Activated naive CD8-positive, alpha-beta T cell treated with anti-CD3 and anti-CD28 coated beads, Interleukin-2, amount 10 ng/mL, durations not matched to agents 7 days and 5 days (primary cell): ENCODE measurements at regions not wholly inside any gene's neighbourhood (a gene's known extent, or its start where the extent isn't known, plus 50 kb on each side); places are given as distances from the start of the nearest gene placed in this dataset.
"Not testable (repeated sequence)": the region's sequence is repeated elsewhere in the genome, so short reads cannot be mapped to it uniquely, and the experiment has no call there.

Experiments used
- ATAC-seq: fragments of 150-1000 bp; cut with Tn5 transposase; one replicate; pipeline ENCODE4 v1.10.0; 2021; ENCODE audit warnings: low read depth, moderate library complexity
- POLR2A ChIA-PET: fragments of 350-600 bp; sonication (Branson Sonifier 250); formaldehyde crosslinking; loops from one replicate; lab custom pipeline; 2021; ENCODE audit warnings: antibody characterized with exemption; lab: Charles Lee
- DNase-seq: peaks from one replicate; pipeline ENCODE4 v3.0.0; 2021
- H3K27ac Mint-ChIP-seq: one replicate; pipeline ENCODE4 v1.8.0; 2022; ENCODE audit warnings: mild to moderate bottlenecking, mixed read lengths
- H3K27me3 Mint-ChIP-seq: one replicate; pipeline ENCODE4 v1.8.0; 2022; ENCODE audit warnings: mild to moderate bottlenecking, moderate library complexity, mixed read lengths
- H3K36me3 Mint-ChIP-seq: one replicate; pipeline ENCODE4 v1.8.0; 2021; ENCODE audit warnings: mild to moderate bottlenecking, mixed read lengths
- H3K4me1 Mint-ChIP-seq: one replicate; pipeline ENCODE4 v1.8.0; 2021; ENCODE audit warnings: mixed read lengths
- H3K4me3 Mint-ChIP-seq: one replicate; pipeline ENCODE4 v1.8.0; 2022; ENCODE audit warnings: mild to moderate bottlenecking, moderate library complexity, mixed read lengths
- H3K9me3 Mint-ChIP-seq: one replicate; pipeline ENCODE4 v1.8.0; 2021; ENCODE audit warnings: mixed read lengths

- Mint-ChIP-seq H3K36me3 (no peaks in the 10 kb centered on the region), H3K4me1 (no peaks in the 10 kb centered on the region), H3K27ac (no peak overlapping the region), H3K9me3 (peaks cover 3% of the 10 kb centered on the region), H3K27me3 (no peaks in the 10 kb centered on the region), H3K4me3 (no peak overlapping the region)
- POLR2A ChIA-PET, result no interaction called here
- DNase-seq (no peak), ATAC-seq (no peak)
Measured at GRCh38 chr2:183935005-183935404, 663.3 kb upstream of the ZNF804A start.

GRCh38 chr2:183937220-183937619, 661.1 kb upstream of the ZNF804A start:
- DNase-seq (no peak), ATAC-seq (no peak)
- Mint-ChIP-seq H3K4me1 (no peaks in the 10 kb centered on the region), H3K27ac (no peak overlapping the region), H3K9me3 (peaks cover 3% of the 10 kb centered on the region), H3K36me3 (no peaks in the 10 kb centered on the region), H3K4me3 (no peak overlapping the region), H3K27me3 (no peaks in the 10 kb centered on the region)
- POLR2A ChIA-PET, result no interaction called here

GRCh38 chr2:183946193-183946592, 652.1 kb upstream of the ZNF804A start:
- POLR2A ChIA-PET, result no interaction called here
- ATAC-seq, result no peak
- no peak overlapping the region for H3K4me3 Mint-ChIP-seq
- H3K9me3 Mint-ChIP-seq, result peaks cover 2% of the 10 kb centered on the region
- H3K36me3 Mint-ChIP-seq, result no peaks in the 10 kb centered on the region
- H3K27ac Mint-ChIP-seq, result no peak overlapping the region
- H3K27me3 Mint-ChIP-seq, result no peaks in the 10 kb centered on the region
- H3K4me1 Mint-ChIP-seq, result no peaks in the 10 kb centered on the region
- no peak for DNase-seq

- ATAC-seq (no peak), DNase-seq (no peak)
- Mint-ChIP-seq H3K27ac (no peak overlapping the region), H3K4me1 (no peaks in the 10 kb centered on the region), H3K9me3 (no peaks in the 10 kb centered on the region), H3K36me3 (no peaks in the 10 kb centered on the region), H3K4me3 (no peak overlapping the region), H3K27me3 (no peaks in the 10 kb centered on the region)
- POLR2A ChIA-PET, result no interaction called here
Measured at GRCh38 chr2:183948861-183949260, 649.5 kb upstream of the ZNF804A start.

GRCh38 chr2:183950673-183951072, 647.7 kb upstream of the ZNF804A start:
- H3K36me3 Mint-ChIP-seq, result no peaks in the 10 kb centered on the region
- no peaks in the 10 kb centered on the region for H3K9me3 Mint-ChIP-seq

GRCh38 chr2:183951630-183952029, 646.7 kb upstream of the ZNF804A start:
- Mint-ChIP-seq H3K36me3 (no peaks in the 10 kb centered on the region), H3K27me3 (no peaks in the 10 kb centered on the region), H3K27ac (no peak overlapping the region), H3K4me3 (no peak overlapping the region), H3K9me3 (no peaks in the 10 kb centered on the region), H3K4me1 (no peaks in the 10 kb centered on the region)
- DNase-seq, result no peak
- POLR2A ChIA-PET, result no interaction called here
- no peak for ATAC-seq

More at GRCh38 chr2:183950673-183951072, 647.7 kb upstream of the ZNF804A start:
- ATAC-seq (no peak), DNase-seq (no peak)
- Mint-ChIP-seq H3K27me3 (no peaks in the 10 kb centered on the region), H3K4me1 (no peaks in the 10 kb centered on the region), H3K27ac (no peak overlapping the region), H3K4me3 (no peak overlapping the region)
- POLR2A ChIA-PET, result no interaction called here

GRCh38 chr2:183952741-183953140, 645.6 kb upstream of the ZNF804A start:
- no peak for ATAC-seq
- no peaks in the 10 kb centered on the region for H3K27me3 Mint-ChIP-seq

GRCh38 chr2:183963609-183964008, 634.7 kb upstream of the ZNF804A start:
- Mint-ChIP-seq H3K27ac (no peak overlapping the region), H3K9me3 (no peaks in the 10 kb centered on the region), H3K4me3 (no peak overlapping the region), H3K36me3 (no peaks in the 10 kb centered on the region), H3K4me1 (no peaks in the 10 kb centered on the region), H3K27me3 (no peaks in the 10 kb centered on the region)
- POLR2A ChIA-PET, result no interaction called here
- DNase-seq, result no peak
- no peak for ATAC-seq

More at GRCh38 chr2:183952741-183953140, 645.6 kb upstream of the ZNF804A start:
- no peak overlapping the region for H3K27ac Mint-ChIP-seq
- DNase-seq, result no peak
- H3K4me3 Mint-ChIP-seq, result no peak overlapping the region
- no peaks in the 10 kb centered on the region for H3K36me3 Mint-ChIP-seq
- no peaks in the 10 kb centered on the region for H3K4me1 Mint-ChIP-seq
- H3K9me3 Mint-ChIP-seq, result no peaks in the 10 kb centered on the region
- POLR2A ChIA-PET, result no interaction called here

GRCh38 chr2:183964565-183964964, 633.8 kb upstream of the ZNF804A start:
- POLR2A ChIA-PET, result no interaction called here

GRCh38 chr2:183967756-183968155, 630.6 kb upstream of the ZNF804A start:
- H3K4me3 Mint-ChIP-seq, result no peak overlapping the region
- no peaks in the 10 kb centered on the region for H3K9me3 Mint-ChIP-seq
- POLR2A ChIA-PET, result no interaction called here
- H3K36me3 Mint-ChIP-seq, result no peaks in the 10 kb centered on the region
- no peak for ATAC-seq
- H3K4me1 Mint-ChIP-seq, result no peaks in the 10 kb centered on the region
- DNase-seq, result no peak
- no peaks in the 10 kb centered on the region for H3K27me3 Mint-ChIP-seq
- H3K27ac Mint-ChIP-seq, result no peak overlapping the region

More at GRCh38 chr2:183964565-183964964, 633.8 kb upstream of the ZNF804A start:
- no peaks in the 10 kb centered on the region for H3K4me1 Mint-ChIP-seq
- H3K9me3 Mint-ChIP-seq, result no peaks in the 10 kb centered on the region
- DNase-seq (no peak), ATAC-seq (no peak)
- H3K36me3 Mint-ChIP-seq, result no peaks in the 10 kb centered on the region
- H3K27me3 Mint-ChIP-seq, result no peaks in the 10 kb centered on the region
- no peak overlapping the region for H3K27ac Mint-ChIP-seq
- H3K4me3 Mint-ChIP-seq, result no peak overlapping the region

GRCh38 chr2:183975676-183976075, 622.7 kb upstream of the ZNF804A start:
- ATAC-seq, H3K27me3 Mint-ChIP-seq, H3K27ac Mint-ChIP-seq, H3K9me3 Mint-ChIP-seq, POLR2A ChIA-PET, H3K36me3 Mint-ChIP-seq, DNase-seq, H3K4me3 Mint-ChIP-seq, H3K4me1 Mint-ChIP-seq: not testable (repeated sequence)

- POLR2A ChIA-PET, result no interaction called here
- Mint-ChIP-seq H3K27ac (no peak overlapping the region), H3K27me3 (no peaks in the 10 kb centered on the region), H3K4me3 (no peak overlapping the region), H3K4me1 (no peaks in the 10 kb centered on the region), H3K36me3 (no peaks in the 10 kb centered on the region), H3K9me3 (peaks cover 3% of the 10 kb centered on the region)
- DNase-seq, result no peak
- no peak for ATAC-seq
Measured at GRCh38 chr2:183984871-183985270, 613.5 kb upstream of the ZNF804A start.

- POLR2A ChIA-PET, result no interaction called here
- Mint-ChIP-seq H3K27ac (no peak overlapping the region), H3K9me3 (peaks cover 5% of the 10 kb centered on the region), H3K4me3 (no peak overlapping the region), H3K4me1 (no peaks in the 10 kb centered on the region), H3K36me3 (no peaks in the 10 kb centered on the region), H3K27me3 (no peaks in the 10 kb centered on the region)
- ATAC-seq (no peak), DNase-seq (no peak)
Measured at GRCh38 chr2:183991968-183992367, 606.4 kb upstream of the ZNF804A start.

- peaks cover 5% of the 10 kb centered on the region for H3K9me3 Mint-ChIP-seq
- POLR2A ChIA-PET, result no interaction called here
- no peak overlapping the region for H3K27ac Mint-ChIP-seq
- H3K36me3 Mint-ChIP-seq, result no peaks in the 10 kb centered on the region
- no peak overlapping the region for H3K4me3 Mint-ChIP-seq
- ATAC-seq (no peak), DNase-seq (no peak)
- no peaks in the 10 kb centered on the region for H3K27me3 Mint-ChIP-seq
- no peaks in the 10 kb centered on the region for H3K4me1 Mint-ChIP-seq
Measured at GRCh38 chr2:183993052-183993451, 605.3 kb upstream of the ZNF804A start.

- DNase-seq, result no peak
- Mint-ChIP-seq H3K27me3 (no peaks in the 10 kb centered on the region), H3K4me1 (no peaks in the 10 kb centered on the region), H3K9me3 (peaks cover 3% of the 10 kb centered on the region), H3K27ac (no peak overlapping the region), H3K4me3 (no peak overlapping the region), H3K36me3 (no peaks in the 10 kb centered on the region)
- ATAC-seq, result no peak
- POLR2A ChIA-PET, result no interaction called here
Measured at GRCh38 chr2:183995632-183996031, 602.7 kb upstream of the ZNF804A start.
